Peyer's patch (tissue), 4 donors: ENCODE measurements at regions not wholly inside any gene's neighbourhood (a gene's known extent, or its start where the extent isn't known, plus 50 kb on each side); places are given as distances from the start of the nearest gene placed in this dataset.

Source experiments
- DNase-seq, 3 donors: peaks; one replicate each; pipeline ENCODE4 v3.0.0-alpha.2; 2017 to 2019
- H3K27ac ChIP-seq, 4 donors: fragments of 200-600 bp; sonication (generic); one replicate each; pipeline ENCODE4 v1.5.1; 2016 to 2019
- H3K27me3 ChIP-seq, 2 donors: fragments of 200-600 bp; sonication (generic); one replicate each; pipeline ENCODE4 v1.5.1; 2019
- H3K36me3 ChIP-seq, 3 donors: fragments of 200-600 bp; sonication (generic); one replicate each; pipeline ENCODE4 v1.5.1; 2016 to 2019
- H3K4me1 ChIP-seq, 4 donors: fragments of 200-600 bp; sonication (generic); one replicate each; pipeline ENCODE4 v1.5.1; 2016 to 2019
- H3K4me3 ChIP-seq, 4 donors: fragments of 200-600 bp; sonication (generic); 1 replicate in 3 of 4; 2 replicates in 1 of 4; pipeline ENCODE4 v1.5.1; 2016 to 2019; ENCODE audit warnings: mild to moderate bottlenecking in 1 of 4
- H3K9me3 ChIP-seq, 4 donors: fragments of 200-600 bp; sonication (generic); one replicate each; pipeline ENCODE4 v1.5.1; 2016 to 2019; ENCODE audit warnings: mild to moderate bottlenecking in 1 of 4
- POLR2A ChIP-seq, 2 donors: fragments of 450-650 bp; IDR thresholded peaks; one replicate each; pipeline ENCODE4 v1.5.1; 2017; ENCODE audit warnings: antibody characterized with exemption in 2 of 2, mild to moderate bottlenecking in 2 of 2, moderate library complexity in 2 of 2
- TF ChIP-seq, protein P1 (sequence below), 6 experiments: fragments of 450-650 bp in 4 of 6; fragments of 200-600 bp in 2 of 6; sonication (generic) in 1 of 6; IDR thresholded peaks; one replicate each; pipeline ENCODE4 v1.5.1; 2017 to 2019; ENCODE audit warnings: antibody characterized with exemption in 6 of 6, mild to moderate bottlenecking in 3 of 6, moderate library complexity in 1 of 6

DNA sequence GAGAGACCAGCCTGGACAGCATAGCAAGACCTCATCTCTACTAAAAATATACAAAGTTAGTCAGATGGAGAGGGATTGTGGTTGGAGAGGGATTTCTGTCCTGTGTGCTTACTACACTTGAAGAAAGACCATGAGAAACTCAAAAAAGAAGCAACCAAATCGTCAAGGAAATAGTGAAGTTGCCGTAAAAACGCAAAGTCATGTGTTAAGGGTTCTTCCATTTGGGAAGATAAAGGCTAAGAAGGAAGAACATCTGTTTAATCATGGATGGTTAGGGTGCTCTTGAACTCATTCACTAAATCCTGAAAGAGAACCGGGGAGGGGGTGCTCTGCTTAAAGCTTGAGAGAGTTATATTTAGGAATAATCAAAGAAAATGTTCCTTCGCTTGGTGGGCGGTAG, 59.8 kb upstream of the KDM7A start:
- H3K4me1 ChIP-seq, result peaks cover 0 to 59% (median 9%) of the 10 kb centered on the region in 4 donors
- DNase-seq, result no peak
- no peak overlapping the region for H3K4me3 ChIP-seq

DNA sequence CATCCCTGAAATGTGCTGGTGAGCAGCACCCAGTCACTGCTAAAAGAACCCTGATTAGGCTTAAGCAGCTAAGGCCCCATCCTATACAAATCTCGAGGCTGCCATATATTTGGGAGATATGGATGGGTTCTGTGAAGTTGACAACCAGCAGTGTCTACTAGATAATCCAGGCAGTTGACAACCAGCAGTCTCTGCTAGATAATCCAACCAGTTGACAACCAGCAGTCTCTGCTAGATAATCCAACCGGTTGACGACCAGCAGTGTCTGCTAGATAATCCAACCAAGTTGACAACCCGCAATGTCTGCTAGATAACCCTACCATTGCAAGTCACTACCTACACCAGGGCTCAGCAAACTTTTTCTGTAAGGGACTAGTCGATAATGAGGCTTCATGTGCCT, 58.3 kb upstream of the KDM7A start:
- Histone ChIP-seq H3K36me3 (no peaks in the 10 kb centered on the region), H3K4me3 (no peak overlapping the region), H3K4me1 (peaks cover 6 to 51% (median 12%) of the 10 kb centered on the region in 4 donors), H3K9me3 (no peaks in the 10 kb centered on the region), H3K27ac (peak overlapping the region in 1 of 4 donors; percentile 3), H3K27me3 (no peaks in the 10 kb centered on the region)
- DNase-seq, result no peak
- no peak for TF ChIP-seq POLR2A (IDR thresholded peaks at IDR 0.05)
- TF ChIP-seq, protein P1, sequence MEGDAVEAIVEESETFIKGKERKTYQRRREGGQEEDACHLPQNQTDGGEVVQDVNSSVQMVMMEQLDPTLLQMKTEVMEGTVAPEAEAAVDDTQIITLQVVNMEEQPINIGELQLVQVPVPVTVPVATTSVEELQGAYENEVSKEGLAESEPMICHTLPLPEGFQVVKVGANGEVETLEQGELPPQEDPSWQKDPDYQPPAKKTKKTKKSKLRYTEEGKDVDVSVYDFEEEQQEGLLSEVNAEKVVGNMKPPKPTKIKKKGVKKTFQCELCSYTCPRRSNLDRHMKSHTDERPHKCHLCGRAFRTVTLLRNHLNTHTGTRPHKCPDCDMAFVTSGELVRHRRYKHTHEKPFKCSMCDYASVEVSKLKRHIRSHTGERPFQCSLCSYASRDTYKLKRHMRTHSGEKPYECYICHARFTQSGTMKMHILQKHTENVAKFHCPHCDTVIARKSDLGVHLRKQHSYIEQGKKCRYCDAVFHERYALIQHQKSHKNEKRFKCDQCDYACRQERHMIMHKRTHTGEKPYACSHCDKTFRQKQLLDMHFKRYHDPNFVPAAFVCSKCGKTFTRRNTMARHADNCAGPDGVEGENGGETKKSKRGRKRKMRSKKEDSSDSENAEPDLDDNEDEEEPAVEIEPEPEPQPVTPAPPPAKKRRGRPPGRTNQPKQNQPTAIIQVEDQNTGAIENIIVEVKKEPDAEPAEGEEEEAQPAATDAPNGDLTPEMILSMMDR (IDR thresholded peaks at IDR 0.05), result no peak

More for the DNA sequence above, 59.8 kb upstream of the KDM7A start:
- TF ChIP-seq, protein P1 (IDR thresholded peaks at IDR 0.05), result no peak
- TF ChIP-seq POLR2A (IDR thresholded peaks at IDR 0.05), result no peak
- Histone ChIP-seq H3K27me3 (no peaks in the 10 kb centered on the region), H3K36me3 (no peaks in the 10 kb centered on the region), H3K27ac (peak overlapping the region in 1 of 4 donors; percentile 46), H3K9me3 (no peaks in the 10 kb centered on the region)

DNA sequence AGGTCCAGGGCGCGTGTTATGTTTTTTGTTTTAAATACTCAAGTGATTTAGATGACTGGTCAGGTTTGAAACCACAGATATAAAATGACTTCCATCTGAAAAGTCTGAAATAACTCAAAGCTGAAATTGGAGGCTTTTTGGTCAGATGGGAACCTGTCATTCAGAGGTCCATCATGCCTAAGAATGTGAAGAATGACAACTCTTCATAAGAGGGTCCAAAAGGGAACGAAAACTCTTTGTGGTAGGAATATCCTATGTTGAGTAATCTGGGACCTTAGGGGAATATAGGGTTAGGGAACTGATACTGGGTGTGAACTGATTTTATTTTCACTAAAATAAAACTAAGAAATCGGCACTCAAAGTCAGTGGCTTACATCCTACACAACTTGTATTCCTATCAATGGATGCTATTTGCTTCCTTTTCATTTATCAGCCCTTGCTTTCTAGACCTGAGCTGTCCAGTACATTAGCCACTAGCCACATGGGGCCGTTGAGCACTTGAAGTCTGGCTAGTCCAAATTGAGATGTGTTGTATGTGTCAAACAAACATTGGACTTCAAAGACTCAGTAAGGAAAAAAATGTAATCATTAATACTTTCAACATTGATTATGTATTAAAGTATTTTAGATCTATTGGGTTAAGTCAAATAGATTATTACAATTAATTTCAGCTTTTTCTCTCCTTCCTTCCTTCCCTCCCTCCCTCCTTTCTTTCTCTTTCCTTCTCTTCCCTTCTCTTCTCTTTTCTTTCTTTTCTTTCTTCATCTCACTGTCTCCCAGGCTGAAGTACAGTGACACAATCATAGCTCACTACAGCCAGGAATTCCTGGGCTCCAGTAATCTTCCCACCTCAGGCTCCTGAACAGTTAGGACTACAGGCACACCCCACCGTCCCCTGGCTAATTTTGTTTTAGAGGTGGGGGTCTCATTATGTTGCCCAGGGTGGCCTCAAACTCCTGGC, 56.5 kb upstream of the KDM7A start:
- Histone ChIP-seq H3K27ac (peak overlapping the region in 3 of 4 donors; percentile 90 to 95 (median 94)), H3K9me3 (no peaks in the 10 kb centered on the region), H3K4me1 (peaks cover 10 to 42% (median 16%) of the 10 kb centered on the region in 4 donors), H3K36me3 (no peaks in the 10 kb centered on the region), H3K27me3 (no peaks in the 10 kb centered on the region), H3K4me3 (no peak overlapping the region)
- DNase-seq, result no peak
- no peak for TF ChIP-seq POLR2A (IDR thresholded peaks at IDR 0.05)
- TF ChIP-seq, protein P1 (IDR thresholded peaks at IDR 0.05), result no peak

DNA sequence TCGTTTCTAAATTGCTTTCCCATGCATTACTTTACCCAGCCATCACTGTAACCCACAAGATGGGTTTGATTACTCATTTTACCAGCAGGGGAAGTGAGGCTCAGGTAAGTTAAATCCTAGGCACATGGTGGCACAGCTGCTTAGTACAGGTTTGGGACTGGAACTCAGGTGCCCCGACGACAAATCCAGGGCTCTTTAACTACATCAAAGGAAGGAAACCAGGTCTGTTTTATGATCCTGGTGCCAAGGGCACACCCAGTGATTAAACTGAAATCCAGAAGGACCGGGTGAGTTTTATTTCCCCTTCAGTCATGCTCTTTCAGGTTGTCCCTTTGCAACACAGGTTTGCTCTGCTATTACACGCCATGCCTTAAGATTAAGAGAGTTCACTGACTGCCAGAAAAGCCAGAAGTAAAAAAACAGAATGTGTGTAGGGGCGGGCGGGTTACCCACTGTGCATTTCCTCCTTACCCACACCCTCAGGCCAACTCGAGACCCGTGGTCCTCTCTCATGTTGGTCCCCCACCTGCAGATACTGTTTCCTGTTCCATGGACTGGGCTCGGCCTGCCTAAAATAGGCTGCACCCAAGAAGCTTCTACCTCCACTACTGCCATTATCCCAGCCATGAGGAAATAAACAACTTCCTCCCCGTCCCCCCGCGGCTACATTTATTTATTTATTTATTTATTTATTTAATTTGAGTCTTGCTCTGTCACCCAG, 55.1 kb upstream of the KDM7A start:
- H3K9me3 ChIP-seq, result no peaks in the 10 kb centered on the region
- H3K27ac ChIP-seq, result peak overlapping the region; percentile 90 to 97 (median 94)
- TF ChIP-seq POLR2A (IDR thresholded peaks at IDR 0.05), result peak in 1 of 2 donors; percentile 47
- TF ChIP-seq, protein P1 (IDR thresholded peaks at IDR 0.05), result peak in 2 of 6 experiments; percentile 16 to 18

DNA sequence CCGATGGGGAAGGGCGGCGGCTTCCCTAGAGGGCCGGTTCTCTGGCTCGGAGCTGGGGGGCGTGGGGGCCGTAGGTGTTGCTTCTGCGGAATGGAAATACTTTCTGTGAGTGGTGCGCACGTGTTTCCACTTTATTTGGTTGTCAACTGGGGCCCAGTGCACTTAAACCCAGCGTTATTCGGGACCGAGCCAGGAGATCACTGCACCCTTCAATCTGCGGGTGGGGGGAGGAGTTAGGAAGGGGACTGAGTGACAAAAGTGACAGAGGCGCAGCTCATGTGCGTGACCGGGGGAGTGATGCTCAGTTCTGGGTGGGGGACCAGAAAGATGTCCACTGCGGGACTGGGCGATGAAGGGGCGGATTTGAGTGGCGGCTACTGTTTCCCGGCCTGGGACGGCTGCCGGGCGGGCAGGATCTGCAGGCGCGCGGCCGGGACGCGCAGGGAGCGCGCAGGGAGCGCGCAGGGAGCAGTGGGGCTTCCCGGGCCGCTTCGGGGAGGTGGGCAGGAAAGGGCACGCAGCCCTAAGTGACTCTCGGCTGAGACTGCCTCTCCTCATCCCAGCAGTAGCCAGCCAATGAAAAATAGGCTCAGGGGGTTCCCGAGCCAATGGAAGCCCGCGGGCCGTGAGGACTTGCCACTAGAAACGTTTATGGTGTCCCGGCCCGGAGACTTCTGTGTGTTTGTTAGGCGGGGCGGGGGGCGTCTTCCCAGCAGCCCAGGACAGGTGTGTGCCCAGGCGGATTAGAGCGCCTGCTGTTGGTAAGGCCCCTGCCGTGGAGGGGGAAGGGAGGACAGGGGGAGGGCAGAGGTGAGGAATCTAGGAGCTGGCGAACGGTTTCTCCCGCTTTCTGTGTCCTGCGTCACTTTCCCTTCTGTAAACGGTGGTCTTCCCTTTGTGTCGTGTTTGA, 54.3 kb upstream of the KDM7A start:
- Histone ChIP-seq H3K4me3 (peak overlapping the region; percentile 54 to 75 (median 66)), H3K27ac (peak overlapping the region; percentile 90 to 97 (median 94)), H3K9me3 (no peaks in the 10 kb centered on the region), H3K27me3 (no peaks in the 10 kb centered on the region), H3K36me3 (no peaks in the 10 kb centered on the region), H3K4me1 (peaks cover 8 to 34% (median 15%) of the 10 kb centered on the region in 4 donors)
- DNase-seq, result peak; percentile 74 to 87 (median 86)
- TF ChIP-seq, protein P1 (IDR thresholded peaks at IDR 0.05), result no peak
- peak in 1 of 2 donors; percentile 42 for TF ChIP-seq POLR2A (IDR thresholded peaks at IDR 0.05)

More for the DNA sequence above, 55.1 kb upstream of the KDM7A start:
- no peaks in the 10 kb centered on the region for H3K36me3 ChIP-seq
- peaks cover 8 to 37% (median 15%) of the 10 kb centered on the region in 4 donors for H3K4me1 ChIP-seq
- H3K27me3 ChIP-seq, result no peaks in the 10 kb centered on the region
- peak overlapping the region; percentile 54 to 75 (median 66) for H3K4me3 ChIP-seq
- DNase-seq, result peak; percentile 60 to 74 (median 63)
